Superior temporal gyrus (tissue), 1 donor: ENCODE measurements at regions not wholly inside any gene's neighbourhood (a gene's known extent, or its start where the extent isn't known, plus 50 kb on each side); places are given as distances from the start of the nearest gene placed in this dataset.
A peak's percentile ranks its signal among the peaks of the same experiment; 100 is the strongest.

Experiments
- DNase-seq: peaks from one replicate; pipeline ENCODE4 v3.0.0-alpha.2; 2016; ENCODE audit errors: extremely low spot score

- no peak for DNase-seq
These were observed 174.7 kb upstream of the LYZL1 start for GRCh38 chr10:29114141-29114540.

DNA sequence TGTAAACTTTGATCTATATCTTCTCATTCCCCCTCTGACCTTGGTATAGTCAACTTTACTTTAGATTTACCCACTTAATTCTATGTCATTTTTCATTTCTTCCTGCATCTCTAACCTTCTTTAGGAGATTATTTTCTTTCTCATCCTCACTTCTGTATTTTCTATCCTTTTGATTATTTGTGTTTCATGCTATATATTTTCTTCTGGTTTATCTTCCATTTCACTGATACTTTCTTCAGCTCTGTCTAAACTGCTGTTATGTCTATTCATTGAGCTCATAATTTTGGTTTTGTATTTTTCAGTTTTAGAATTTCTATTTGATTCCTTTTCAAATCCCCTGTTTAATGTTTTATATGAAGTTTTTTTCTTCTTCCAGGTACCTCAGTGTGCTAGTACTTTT is 171.1 kb upstream of the LYZL1 start:
- no peak for DNase-seq

DNA sequence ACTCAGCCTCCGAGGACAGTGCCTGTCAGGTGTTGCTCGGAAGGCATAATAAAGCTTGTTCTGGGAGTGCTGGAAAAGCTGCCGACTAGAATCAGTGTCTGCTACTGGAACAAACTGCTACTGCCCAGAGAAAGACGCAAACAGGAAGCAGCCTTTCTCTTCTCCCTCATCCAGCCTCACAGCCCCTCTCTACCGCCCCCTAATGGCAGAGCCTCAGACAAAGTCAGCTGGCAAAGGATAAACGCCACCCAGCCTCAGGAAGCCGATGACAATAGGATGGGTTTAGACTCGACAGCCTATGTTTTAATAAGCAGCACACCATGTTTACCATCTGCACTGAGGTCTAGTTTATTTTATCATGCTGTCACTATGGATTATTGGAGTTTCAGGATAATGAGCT is 169.5 kb upstream of the LYZL1 start:
- DNase-seq: no peak

DNA sequence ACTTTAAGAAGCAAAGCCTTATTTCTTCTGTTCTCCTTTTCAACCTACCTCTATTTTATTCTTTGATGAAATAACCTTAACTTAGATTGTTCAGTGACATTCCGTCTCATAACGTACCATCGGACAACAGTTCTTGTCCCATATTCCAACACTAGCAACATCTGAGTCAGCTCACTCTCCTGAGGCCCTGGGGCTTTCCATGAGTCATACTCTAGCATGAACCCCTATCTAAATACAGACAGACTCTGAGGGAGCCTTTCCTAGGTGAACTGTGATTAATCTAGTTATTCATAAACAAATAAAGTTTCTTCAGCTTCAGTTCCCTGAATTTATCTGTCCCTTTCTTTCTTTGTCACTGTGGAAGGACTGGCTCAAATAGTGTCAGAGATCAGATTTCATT is 168.7 kb upstream of the LYZL1 start:
- no peak for DNase-seq

DNA sequence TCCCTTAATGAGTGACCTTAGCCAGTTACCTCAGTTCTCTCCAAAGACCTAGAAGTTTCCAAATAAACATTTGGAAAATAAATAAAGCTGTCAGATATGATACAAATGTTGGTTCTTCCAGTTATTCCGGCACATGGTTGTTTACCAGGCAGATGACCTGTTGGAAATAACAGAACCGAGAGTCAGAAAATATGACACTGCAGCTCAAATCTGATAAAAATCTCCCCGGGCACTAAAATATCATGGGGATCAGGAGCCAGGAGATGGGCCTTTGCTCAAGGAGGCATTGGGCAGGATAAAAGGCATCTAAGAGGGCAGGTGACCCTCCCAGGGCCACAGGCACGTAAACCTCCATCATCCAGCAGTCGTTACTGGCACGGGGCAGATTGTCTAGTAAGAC is 164.0 kb upstream of the LYZL1 start:
- no peak for DNase-seq

DNA sequence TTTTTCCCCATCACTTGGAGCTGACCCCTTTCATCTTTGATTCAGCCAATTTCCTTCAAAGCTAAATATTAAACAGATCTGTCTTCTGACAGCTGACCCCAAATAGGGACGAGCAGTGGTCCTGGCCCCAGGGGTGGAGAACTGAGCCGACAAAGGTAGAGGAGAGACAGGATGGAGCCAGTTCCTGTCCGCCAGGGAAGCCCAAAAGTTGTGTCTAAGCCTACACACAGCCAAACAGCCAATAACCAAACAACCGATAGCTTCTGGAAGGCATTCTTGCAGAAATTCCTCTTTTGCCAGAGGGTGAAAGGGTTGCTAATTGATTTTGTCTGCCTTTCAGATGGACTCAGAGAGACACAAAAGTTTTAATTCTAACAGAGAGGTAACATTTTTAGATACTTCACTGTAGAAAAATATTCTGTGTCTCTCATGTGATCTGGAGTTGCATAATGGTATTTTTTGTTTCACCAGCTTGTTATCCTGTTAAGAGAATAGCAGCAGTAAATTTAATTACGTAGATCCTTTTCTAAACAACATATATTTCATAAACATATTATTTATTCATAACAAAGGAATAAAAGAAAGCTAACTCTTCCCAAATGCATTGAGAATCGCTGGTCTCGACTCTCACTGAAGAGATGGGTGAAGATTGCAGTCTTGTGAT is 161.7 kb upstream of the LYZL1 start:
- no peak for DNase-seq

- DNase-seq: no peak
These were observed 161.1 kb upstream of the LYZL1 start for GRCh38 chr10:29127731-29128130.

DNA sequence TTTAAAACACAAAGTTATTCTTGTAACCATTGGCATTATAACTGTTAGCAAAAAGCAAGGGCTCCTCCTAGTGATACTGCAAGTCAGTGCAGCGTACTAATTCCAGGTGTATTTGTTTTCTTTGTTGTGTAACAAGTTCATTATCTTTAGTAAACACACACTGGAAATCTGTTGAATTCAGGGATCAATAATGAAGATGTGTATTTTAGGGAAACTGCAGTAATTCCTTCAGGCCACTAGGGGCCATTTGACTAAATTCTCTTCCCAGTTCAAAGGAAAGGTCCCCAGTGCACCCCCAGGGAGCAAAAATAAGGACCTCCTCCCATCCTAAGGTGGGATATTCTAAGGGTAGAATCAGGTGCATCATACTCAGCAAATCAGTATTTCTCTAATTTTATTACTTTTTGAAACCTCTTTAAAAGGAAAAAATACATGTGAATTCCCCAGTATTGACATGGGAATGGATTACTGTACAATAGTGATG is 158.6 kb upstream of the LYZL1 start:
- DNase-seq: peak; percentile 19

DNA sequence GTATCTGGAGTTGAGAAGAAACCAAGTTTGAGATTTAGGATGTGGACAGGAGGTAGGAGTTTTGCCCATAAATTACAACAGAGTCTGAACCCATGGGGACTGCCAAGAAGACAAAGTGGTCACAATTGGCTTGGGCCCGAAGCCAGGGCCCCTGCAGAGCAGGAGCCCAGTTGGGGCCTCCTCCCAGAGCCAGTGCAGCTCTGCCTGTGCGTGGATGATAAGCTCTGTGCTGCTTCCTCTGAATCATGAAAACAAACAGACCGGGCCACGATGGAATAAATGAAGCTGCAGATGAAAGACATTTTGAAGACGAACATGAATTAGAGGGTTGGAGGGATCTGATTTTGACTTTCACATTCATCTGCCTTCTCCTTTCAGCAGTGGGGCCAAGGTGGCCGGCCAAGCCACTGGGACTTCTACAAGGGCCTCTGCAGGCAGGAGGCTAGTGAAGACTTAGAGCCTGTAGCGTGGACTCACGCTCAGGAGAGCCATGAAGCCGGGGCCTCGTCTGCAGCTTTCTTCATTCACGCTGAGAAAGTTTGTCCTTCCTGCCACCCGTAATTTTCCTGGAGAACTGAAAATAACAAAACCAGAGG is 156.8 kb upstream of the LYZL1 start:
- no peak for DNase-seq

GRCh38 chr10:29132551-29133111 is 156.2 kb upstream of the LYZL1 start:
- no peak for DNase-seq

- DNase-seq: no peak
These were observed 153.5 kb upstream of the LYZL1 start for GRCh38 chr10:29135337-29135736.

- DNase-seq: no peak
These were observed 152.5 kb upstream of the LYZL1 start for GRCh38 chr10:29136411-29136810.

DNA sequence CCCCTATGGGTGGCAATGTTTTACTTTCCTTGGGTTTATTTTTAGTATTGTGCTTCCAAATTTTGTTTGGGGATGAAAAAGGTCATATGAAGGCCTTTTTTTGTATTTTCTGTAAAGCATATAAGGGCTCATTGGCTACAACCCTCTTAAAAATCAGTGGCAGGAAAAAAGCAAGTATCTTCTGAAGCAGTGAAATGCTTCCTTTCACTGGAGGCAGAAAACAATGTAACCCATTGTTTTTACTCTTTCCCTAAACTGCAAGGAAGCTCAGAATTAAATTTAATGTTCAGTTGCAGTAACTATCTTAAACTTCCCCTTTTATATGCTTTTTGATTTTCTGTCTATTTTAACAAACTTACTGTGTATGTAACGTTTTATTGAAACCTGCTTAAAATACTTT is 148.7 kb upstream of the LYZL1 start:
- DNase-seq: no peak

GRCh38 chr10:29140991-29141390 is 147.9 kb upstream of the LYZL1 start:
- no peak for DNase-seq

GRCh38 chr10:29141761-29142160 is 147.1 kb upstream of the LYZL1 start:
- no peak for DNase-seq

GRCh38 chr10:29142516-29143314 is 146.2 kb upstream of the LYZL1 start:
- no peak for DNase-seq

DNA sequence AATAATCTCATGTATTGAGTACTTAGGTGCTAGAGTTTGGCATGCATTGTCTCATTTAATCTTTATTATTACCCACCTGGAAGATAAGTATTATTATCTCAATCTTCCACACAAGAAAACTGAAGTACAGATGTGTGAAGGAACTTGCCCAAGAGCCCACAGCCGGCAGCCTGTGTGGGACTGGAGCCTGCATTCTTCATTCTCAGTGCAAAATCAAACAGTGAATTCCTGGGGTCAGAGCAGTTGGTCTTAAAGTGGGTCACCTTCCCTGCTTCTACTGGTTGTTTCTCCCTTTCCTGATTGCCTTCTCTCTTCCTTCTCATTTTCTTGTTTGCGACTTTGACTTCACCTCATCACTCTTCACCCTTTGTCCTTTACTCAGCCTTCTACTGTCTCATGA is 144.7 kb upstream of the LYZL1 start:
- DNase-seq: no peak

- no peak for DNase-seq
These were observed 142.4 kb upstream of the LYZL1 start for GRCh38 chr10:29146311-29147100.

- no peak for DNase-seq
These were observed 138.9 kb upstream of the LYZL1 start for GRCh38 chr10:29150010-29150409.

DNA sequence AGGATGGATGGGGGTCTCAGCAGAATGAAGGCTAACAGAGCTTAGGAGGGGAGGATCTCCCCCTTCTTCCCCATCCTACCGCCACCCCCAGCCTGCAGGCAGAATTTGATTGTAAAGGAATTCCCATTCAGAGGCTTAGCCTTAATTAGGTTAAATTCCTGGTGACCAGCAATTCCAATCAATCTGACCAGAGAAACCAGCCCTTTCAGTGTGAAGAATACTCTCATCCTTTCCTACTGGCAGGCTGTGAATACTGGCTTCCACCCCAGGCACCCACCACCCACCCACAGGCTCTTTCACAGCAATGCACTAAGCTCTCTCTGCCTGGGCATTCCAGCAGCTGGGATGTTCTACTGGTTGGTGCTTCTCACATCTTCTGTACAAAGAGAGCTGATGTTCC is 137.9 kb upstream of the LYZL1 start:
- DNase-seq: no peak

- DNase-seq: peak; percentile 70
These were observed 131.5 kb upstream of the LYZL1 start for GRCh38 chr10:29157321-29157720.

GRCh38 chr10:29158066-29158465 is 130.8 kb upstream of the LYZL1 start:
- no peak for DNase-seq
